ENCODE measurements at regions not wholly inside any gene's neighbourhood (a gene's known extent, or its start where the extent isn't known, plus 50 kb on each side); places are given as distances from the start of the nearest gene placed in this dataset.

GRCh38 chr6:1113916-1114540, 197.9 kb upstream of the FOXQ1 start:
- DNase-seq: no peak

- DNase-seq: no peak
Measured at GRCh38 chr6:1111361-1111760, 200.5 kb upstream of the FOXQ1 start.

GRCh38 chr6:1110941-1111349, 201.0 kb upstream of the FOXQ1 start:
- no peak for DNase-seq

- DNase-seq: no peak
Measured at GRCh38 chr6:1110164-1110563, 201.7 kb upstream of the FOXQ1 start.

- peak; percentile 12 for DNase-seq
Measured at GRCh38 chr6:1109134-1109533, 202.8 kb upstream of the FOXQ1 start.

- DNase-seq: peak; percentile 31
Measured at GRCh38 chr6:1108198-1108597, 203.7 kb upstream of the FOXQ1 start.

- peak; percentile 29 for DNase-seq
Measured at GRCh38 chr6:1107578-1107977, 204.3 kb upstream of the FOXQ1 start.

GRCh38 chr6:1105833-1106400, 206.0 kb upstream of the FOXQ1 start:
- peak; percentile 21 for DNase-seq

GRCh38 chr6:1104988-1105670, 206.8 kb upstream of the FOXQ1 start:
- peak; percentile 23 for DNase-seq

GRCh38 chr6:1103945-1104623, 207.8 kb upstream of the FOXQ1 start:
- DNase-seq: peak; percentile 82

- DNase-seq: peak; percentile 18
Measured at GRCh38 chr6:1103021-1103420, 208.9 kb upstream of the FOXQ1 start.

- DNase-seq: peak; percentile 13
Measured at GRCh38 chr6:1100269-1100668, 211.6 kb upstream of the FOXQ1 start.

GRCh38 chr6:1099264-1099663, 212.6 kb upstream of the FOXQ1 start:
- peak; percentile 19 for DNase-seq

GRCh38 chr6:1096967-1097765, 214.7 kb upstream of the FOXQ1 start:
- peak; percentile 36 for DNase-seq

- DNase-seq: peak; percentile 9
Measured at GRCh38 chr6:1094306-1094705, 217.6 kb upstream of the FOXQ1 start.

GRCh38 chr6:1091900-1092299, 220.0 kb upstream of the FOXQ1 start:
- DNase-seq: peak; percentile 13

GRCh38 chr6:1089859-1090258, 222.0 kb upstream of the FOXQ1 start:
- no peak for DNase-seq

- peak; percentile 10 for DNase-seq
Measured at GRCh38 chr6:1088492-1089001, 223.4 kb upstream of the FOXQ1 start.

GRCh38 chr6:1087154-1087843, 224.6 kb upstream of the FOXQ1 start:
- DNase-seq: no peak

- DNase-seq: no peak
Measured at GRCh38 chr6:1086446-1087153, 225.3 kb upstream of the FOXQ1 start.

- peak; percentile 15 for DNase-seq
Measured at GRCh38 chr6:1082285-1082935, 229.5 kb upstream of the FOXQ1 start.

Measured in islet precursor cell (in vitro differentiated cells).